ENCODE measurements at regions not wholly inside any gene's neighbourhood (a gene's known extent, or its start where the extent isn't known, plus 50 kb on each side); places are given as distances from the start of the nearest gene placed in this dataset.

GRCh38 chr10:10591715-10592341 lies 425.8 kb upstream of the CELF2 start:
- DNase-seq: no peak

GRCh38 chr10:10596256-10596655 lies 421.4 kb upstream of the CELF2 start:
- no peak for DNase-seq

- DNase-seq: no peak
Observed at GRCh38 chr10:10598297-10598696, 419.4 kb upstream of the CELF2 start.

- DNase-seq: no peak
Observed at GRCh38 chr10:10600004-10600403, 417.7 kb upstream of the CELF2 start.

- DNase-seq: no peak
Observed at GRCh38 chr10:10605551-10606081, 412.1 kb upstream of the CELF2 start.

GRCh38 chr10:10609379-10609955 lies 408.2 kb upstream of the CELF2 start:
- no peak for DNase-seq

- DNase-seq: no peak
Observed at GRCh38 chr10:10610171-10610570, 407.5 kb upstream of the CELF2 start.

- DNase-seq: no peak
Observed at GRCh38 chr10:10612151-10612550, 405.5 kb upstream of the CELF2 start.

GRCh38 chr10:10613656-10614244 lies 403.9 kb upstream of the CELF2 start:
- no peak for DNase-seq

GRCh38 chr10:10617686-10618085 lies 400.0 kb upstream of the CELF2 start:
- no peak for DNase-seq

- DNase-seq: no peak
Observed at GRCh38 chr10:10618139-10618538, 399.5 kb upstream of the CELF2 start.

GRCh38 chr10:10623958-10624566 lies 393.6 kb upstream of the CELF2 start:
- DNase-seq: no peak

GRCh38 chr10:10624567-10624962 lies 393.1 kb upstream of the CELF2 start:
- no peak for DNase-seq

- no peak for DNase-seq
Observed at GRCh38 chr10:10625491-10625890, 392.2 kb upstream of the CELF2 start.

- no peak for DNase-seq
Observed at GRCh38 chr10:10626734-10627133, 390.9 kb upstream of the CELF2 start.

- DNase-seq: no peak
Observed at GRCh38 chr10:10627414-10627813, 390.3 kb upstream of the CELF2 start.

- no peak for DNase-seq
Observed at GRCh38 chr10:10629512-10629911, 388.2 kb upstream of the CELF2 start.

GRCh38 chr10:10630281-10630680 lies 387.4 kb upstream of the CELF2 start:
- no peak for DNase-seq

GRCh38 chr10:10630782-10631181 lies 386.9 kb upstream of the CELF2 start:
- DNase-seq: no peak

- DNase-seq: no peak
Observed at GRCh38 chr10:10642189-10642588, 375.5 kb upstream of the CELF2 start.

- no peak for DNase-seq
Observed at GRCh38 chr10:10642751-10643150, 374.9 kb upstream of the CELF2 start.

GRCh38 chr10:10644008-10644646 lies 373.5 kb upstream of the CELF2 start:
- DNase-seq: no peak

GRCh38 chr10:10644676-10645385 lies 372.8 kb upstream of the CELF2 start:
- no peak for DNase-seq

Data from NCI-H510A treated with DMSO at 0.1 percent for 48 hours (cell line).